ENCODE measurements at regions not wholly inside any gene's neighbourhood (a gene's known extent, or its start where the extent isn't known, plus 50 kb on each side); places are given as distances from the start of the nearest gene placed in this dataset.

- Histone ChIP-seq H3K9me3 (ENCODE audit: control insufficient read depth in 2 of 2, low read length in 2 of 2) (no peaks in the 10 kb centered on the region), H3K4me1 (ENCODE audit: control insufficient read depth, insufficient read depth, low read length) (peaks cover 10% of the 10 kb centered on the region), H3K27ac (ENCODE audit: low read length) (no peak overlapping the region), H3K36me3 (ENCODE audit: control insufficient read depth in 2 of 2, insufficient read depth in 2 of 2, low read length in 2 of 2) (no peaks in the 10 kb centered on the region), H3K27me3 (ENCODE audit: control insufficient read depth in 1 of 2, insufficient read depth in 2 of 2, low read length in 2 of 2) (peaks cover 0 to 3% of the 10 kb centered on the region in 2 donors), H3K4me3 (ENCODE audit: low read length in 2 of 2) (no peak overlapping the region), H3K9ac (ENCODE audit: low read length in 2 of 2) (no peak overlapping the region)
Observed at GRCh38 chr5:135223891-135224625, 175.0 kb downstream of the MACROH2A1 start.

GRCh38 chr5:135223404-135223803, 175.6 kb downstream of the MACROH2A1 start:
- no peak overlapping the region for H3K4me3 ChIP-seq (ENCODE audit: low read length in 2 of 2)
- H3K9me3 ChIP-seq (ENCODE audit: control insufficient read depth in 2 of 2, low read length in 2 of 2), result no peaks in the 10 kb centered on the region
- no peaks in the 10 kb centered on the region for H3K36me3 ChIP-seq (ENCODE audit: control insufficient read depth in 2 of 2, insufficient read depth in 2 of 2, low read length in 2 of 2)
- peaks cover 0 to 3% of the 10 kb centered on the region in 2 donors for H3K27me3 ChIP-seq (ENCODE audit: control insufficient read depth in 1 of 2, insufficient read depth in 2 of 2, low read length in 2 of 2)
- H3K9ac ChIP-seq (ENCODE audit: low read length in 2 of 2), result no peak overlapping the region
- H3K4me1 ChIP-seq (ENCODE audit: control insufficient read depth, insufficient read depth, low read length), result peaks cover 14% of the 10 kb centered on the region
- no peak overlapping the region for H3K27ac ChIP-seq (ENCODE audit: low read length)

- H3K36me3 ChIP-seq (ENCODE audit: control insufficient read depth in 2 of 2, insufficient read depth in 2 of 2, low read length in 2 of 2), result no peaks in the 10 kb centered on the region
- H3K27me3 ChIP-seq (ENCODE audit: control insufficient read depth in 1 of 2, insufficient read depth in 2 of 2, low read length in 2 of 2), result peaks cover 0 to 3% of the 10 kb centered on the region in 2 donors
- H3K4me1 ChIP-seq (ENCODE audit: control insufficient read depth, insufficient read depth, low read length), result peaks cover 20% of the 10 kb centered on the region
Observed at GRCh38 chr5:135222771-135223170, 176.3 kb downstream of the MACROH2A1 start.

GRCh38 chr5:135222171-135222681, 176.8 kb downstream of the MACROH2A1 start:
- peaks cover 20% of the 10 kb centered on the region for H3K4me1 ChIP-seq (ENCODE audit: control insufficient read depth, insufficient read depth, low read length)
- peaks cover 0 to 3% of the 10 kb centered on the region in 2 donors for H3K27me3 ChIP-seq (ENCODE audit: control insufficient read depth in 1 of 2, insufficient read depth in 2 of 2, low read length in 2 of 2)

More at GRCh38 chr5:135222771-135223170, 176.3 kb downstream of the MACROH2A1 start:
- Histone ChIP-seq H3K9me3 (ENCODE audit: control insufficient read depth in 2 of 2, low read length in 2 of 2) (no peaks in the 10 kb centered on the region), H3K9ac (ENCODE audit: low read length in 2 of 2) (no peak overlapping the region), H3K27ac (ENCODE audit: low read length) (no peak overlapping the region), H3K4me3 (ENCODE audit: low read length in 2 of 2) (no peak overlapping the region)

GRCh38 chr5:135221696-135222095, 177.3 kb downstream of the MACROH2A1 start:
- Histone ChIP-seq H3K27ac (ENCODE audit: low read length) (no peak overlapping the region), H3K4me1 (ENCODE audit: control insufficient read depth, insufficient read depth, low read length) (peaks cover 20% of the 10 kb centered on the region), H3K27me3 (ENCODE audit: control insufficient read depth in 1 of 2, insufficient read depth in 2 of 2, low read length in 2 of 2) (peaks cover 0 to 3% of the 10 kb centered on the region in 2 donors), H3K4me3 (ENCODE audit: low read length in 2 of 2) (no peak overlapping the region), H3K9ac (ENCODE audit: low read length in 2 of 2) (no peak overlapping the region), H3K36me3 (ENCODE audit: control insufficient read depth in 2 of 2, insufficient read depth in 2 of 2, low read length in 2 of 2) (no peaks in the 10 kb centered on the region), H3K9me3 (ENCODE audit: control insufficient read depth in 2 of 2, low read length in 2 of 2) (no peaks in the 10 kb centered on the region)

More at GRCh38 chr5:135222171-135222681, 176.8 kb downstream of the MACROH2A1 start:
- H3K36me3 ChIP-seq (ENCODE audit: control insufficient read depth in 2 of 2, insufficient read depth in 2 of 2, low read length in 2 of 2), result no peaks in the 10 kb centered on the region
- H3K27ac ChIP-seq (ENCODE audit: low read length), result no peak overlapping the region
- H3K9ac ChIP-seq (ENCODE audit: low read length in 2 of 2), result no peak overlapping the region
- no peak overlapping the region for H3K4me3 ChIP-seq (ENCODE audit: low read length in 2 of 2)
- no peaks in the 10 kb centered on the region for H3K9me3 ChIP-seq (ENCODE audit: control insufficient read depth in 2 of 2, low read length in 2 of 2)

- Histone ChIP-seq H3K4me3 (ENCODE audit: low read length in 2 of 2) (no peak overlapping the region), H3K36me3 (ENCODE audit: control insufficient read depth in 2 of 2, insufficient read depth in 2 of 2, low read length in 2 of 2) (no peaks in the 10 kb centered on the region), H3K9ac (ENCODE audit: low read length in 2 of 2) (no peak overlapping the region), H3K27ac (ENCODE audit: low read length) (no peak overlapping the region), H3K4me1 (ENCODE audit: control insufficient read depth, insufficient read depth, low read length) (peaks cover 14% of the 10 kb centered on the region), H3K27me3 (ENCODE audit: control insufficient read depth in 1 of 2, insufficient read depth in 2 of 2, low read length in 2 of 2) (peaks cover 0 to 3% of the 10 kb centered on the region in 2 donors), H3K9me3 (ENCODE audit: control insufficient read depth in 2 of 2, low read length in 2 of 2) (no peaks in the 10 kb centered on the region)
Observed at GRCh38 chr5:135221187-135221473, 177.9 kb downstream of the MACROH2A1 start.

- H3K27ac ChIP-seq (ENCODE audit: low read length), result no peak overlapping the region
- no peak overlapping the region for H3K4me3 ChIP-seq (ENCODE audit: low read length in 2 of 2)
- no peak overlapping the region for H3K9ac ChIP-seq (ENCODE audit: low read length in 2 of 2)
- peaks cover 0 to 3% of the 10 kb centered on the region in 2 donors for H3K27me3 ChIP-seq (ENCODE audit: control insufficient read depth in 1 of 2, insufficient read depth in 2 of 2, low read length in 2 of 2)
- H3K36me3 ChIP-seq (ENCODE audit: control insufficient read depth in 2 of 2, insufficient read depth in 2 of 2, low read length in 2 of 2), result no peaks in the 10 kb centered on the region
- H3K4me1 ChIP-seq (ENCODE audit: control insufficient read depth, insufficient read depth, low read length), result peaks cover 10% of the 10 kb centered on the region
- no peaks in the 10 kb centered on the region for H3K9me3 ChIP-seq (ENCODE audit: control insufficient read depth in 2 of 2, low read length in 2 of 2)
Observed at GRCh38 chr5:135220394-135221186, 178.4 kb downstream of the MACROH2A1 start.

- Histone ChIP-seq H3K4me3 (ENCODE audit: low read length in 2 of 2) (no peak overlapping the region), H3K27ac (ENCODE audit: low read length) (peak overlapping the region; percentile 53), H3K9me3 (ENCODE audit: control insufficient read depth in 2 of 2, low read length in 2 of 2) (no peaks in the 10 kb centered on the region), H3K9ac (ENCODE audit: low read length in 2 of 2) (no peak overlapping the region), H3K36me3 (ENCODE audit: control insufficient read depth in 2 of 2, insufficient read depth in 2 of 2, low read length in 2 of 2) (no peaks in the 10 kb centered on the region), H3K4me1 (ENCODE audit: control insufficient read depth, insufficient read depth, low read length) (peaks cover 15% of the 10 kb centered on the region), H3K27me3 (ENCODE audit: control insufficient read depth in 1 of 2, insufficient read depth in 2 of 2, low read length in 2 of 2) (peaks cover 0 to 3% of the 10 kb centered on the region in 2 donors)
Observed at GRCh38 chr5:135219868-135220267, 179.2 kb downstream of the MACROH2A1 start.

- Histone ChIP-seq H3K4me3 (ENCODE audit: low read length in 2 of 2) (no peak overlapping the region), H3K4me1 (ENCODE audit: control insufficient read depth, insufficient read depth, low read length) (peaks cover 15% of the 10 kb centered on the region), H3K9me3 (ENCODE audit: control insufficient read depth in 2 of 2, low read length in 2 of 2) (no peaks in the 10 kb centered on the region), H3K27me3 (ENCODE audit: control insufficient read depth in 1 of 2, insufficient read depth in 2 of 2, low read length in 2 of 2) (no peaks in the 10 kb centered on the region), H3K9ac (ENCODE audit: low read length in 2 of 2) (no peak overlapping the region), H3K27ac (ENCODE audit: low read length) (peak overlapping the region; percentile 42), H3K36me3 (ENCODE audit: control insufficient read depth in 2 of 2, insufficient read depth in 2 of 2, low read length in 2 of 2) (no peaks in the 10 kb centered on the region)
Observed at GRCh38 chr5:135218790-135219568, 180.1 kb downstream of the MACROH2A1 start.

GRCh38 chr5:135218486-135218755, 180.6 kb downstream of the MACROH2A1 start:
- Histone ChIP-seq H3K4me3 (ENCODE audit: low read length in 2 of 2) (no peak overlapping the region), H3K4me1 (ENCODE audit: control insufficient read depth, insufficient read depth, low read length) (peaks cover 15% of the 10 kb centered on the region), H3K27me3 (ENCODE audit: control insufficient read depth in 1 of 2, insufficient read depth in 2 of 2, low read length in 2 of 2) (no peaks in the 10 kb centered on the region), H3K36me3 (ENCODE audit: control insufficient read depth in 2 of 2, insufficient read depth in 2 of 2, low read length in 2 of 2) (no peaks in the 10 kb centered on the region), H3K27ac (ENCODE audit: low read length) (peak overlapping the region; percentile 42), H3K9ac (ENCODE audit: low read length in 2 of 2) (no peak overlapping the region), H3K9me3 (ENCODE audit: control insufficient read depth in 2 of 2, low read length in 2 of 2) (no peaks in the 10 kb centered on the region)
